Osteocyte (in vitro differentiated cells): ENCODE measurements at regions not wholly inside any gene's neighbourhood (a gene's known extent, or its start where the extent isn't known, plus 50 kb on each side); places are given as distances from the start of the nearest gene placed in this dataset.

Source experiments
- DNase-seq: peaks from one replicate; pipeline ENCODE4 v3.0.0; 2021; ENCODE audit warnings: mixed read lengths; ENCODE audit not compliant: unreplicated experiment; ENCODE audit errors: extremely low spot score
- H3K27ac Mint-ChIP-seq: one replicate; pipeline ENCODE4 v1.8.0; 2021; ENCODE audit warnings: mild to moderate bottlenecking, mixed read lengths; ENCODE audit not compliant: unreplicated experiment
- H3K27me3 Mint-ChIP-seq: one replicate; pipeline ENCODE4 v1.8.0; 2021; ENCODE audit warnings: mixed read lengths; ENCODE audit not compliant: unreplicated experiment
- H3K36me3 Mint-ChIP-seq: one replicate; pipeline ENCODE4 v1.8.0; 2021; ENCODE audit warnings: mixed read lengths; ENCODE audit not compliant: unreplicated experiment
- H3K4me1 Mint-ChIP-seq: one replicate; pipeline ENCODE4 v1.8.0; 2021; ENCODE audit warnings: mixed read lengths; ENCODE audit not compliant: unreplicated experiment
- H3K4me3 Mint-ChIP-seq: one replicate; pipeline ENCODE4 v1.8.0; 2021; ENCODE audit warnings: mild to moderate bottlenecking, moderate library complexity, mixed read lengths; ENCODE audit not compliant: unreplicated experiment
- H3K9me3 Mint-ChIP-seq: one replicate; pipeline ENCODE4 v1.8.0; 2021; ENCODE audit warnings: mixed read lengths; ENCODE audit not compliant: unreplicated experiment
- TF ChIP-seq, protein P1 (sequence below): fragments of 200-600 bp; sonication (generic); IDR thresholded peaks from 2 replicates; pipeline ENCODE4 v1.5.0; 2021; ENCODE audit warnings: antibody characterized with exemption, mild to moderate bottlenecking, moderate library complexity

GRCh38 chr2:62593825-62594224, 87.8 kb upstream of the TMEM17 start:
- H3K4me1 Mint-ChIP-seq: peaks cover 17% of the 10 kb centered on the region
- no peaks in the 10 kb centered on the region for H3K27me3 Mint-ChIP-seq

GRCh38 chr2:62591491-62591890, 85.5 kb upstream of the TMEM17 start:
- no peaks in the 10 kb centered on the region for H3K36me3 Mint-ChIP-seq
- no peaks in the 10 kb centered on the region for H3K27me3 Mint-ChIP-seq
- peaks cover 16% of the 10 kb centered on the region for H3K4me1 Mint-ChIP-seq
- TF ChIP-seq, protein P1, sequence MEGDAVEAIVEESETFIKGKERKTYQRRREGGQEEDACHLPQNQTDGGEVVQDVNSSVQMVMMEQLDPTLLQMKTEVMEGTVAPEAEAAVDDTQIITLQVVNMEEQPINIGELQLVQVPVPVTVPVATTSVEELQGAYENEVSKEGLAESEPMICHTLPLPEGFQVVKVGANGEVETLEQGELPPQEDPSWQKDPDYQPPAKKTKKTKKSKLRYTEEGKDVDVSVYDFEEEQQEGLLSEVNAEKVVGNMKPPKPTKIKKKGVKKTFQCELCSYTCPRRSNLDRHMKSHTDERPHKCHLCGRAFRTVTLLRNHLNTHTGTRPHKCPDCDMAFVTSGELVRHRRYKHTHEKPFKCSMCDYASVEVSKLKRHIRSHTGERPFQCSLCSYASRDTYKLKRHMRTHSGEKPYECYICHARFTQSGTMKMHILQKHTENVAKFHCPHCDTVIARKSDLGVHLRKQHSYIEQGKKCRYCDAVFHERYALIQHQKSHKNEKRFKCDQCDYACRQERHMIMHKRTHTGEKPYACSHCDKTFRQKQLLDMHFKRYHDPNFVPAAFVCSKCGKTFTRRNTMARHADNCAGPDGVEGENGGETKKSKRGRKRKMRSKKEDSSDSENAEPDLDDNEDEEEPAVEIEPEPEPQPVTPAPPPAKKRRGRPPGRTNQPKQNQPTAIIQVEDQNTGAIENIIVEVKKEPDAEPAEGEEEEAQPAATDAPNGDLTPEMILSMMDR: no peak
- H3K27ac Mint-ChIP-seq: no peak overlapping the region
- no peaks in the 10 kb centered on the region for H3K9me3 Mint-ChIP-seq
- no peak overlapping the region for H3K4me3 Mint-ChIP-seq
- no peak for DNase-seq

More at GRCh38 chr2:62593825-62594224, 87.8 kb upstream of the TMEM17 start:
- Mint-ChIP-seq H3K36me3 (no peaks in the 10 kb centered on the region), H3K4me3 (no peak overlapping the region), H3K9me3 (no peaks in the 10 kb centered on the region), H3K27ac (no peak overlapping the region)
- no peak for DNase-seq
- TF ChIP-seq, protein P1: no peak

DNA sequence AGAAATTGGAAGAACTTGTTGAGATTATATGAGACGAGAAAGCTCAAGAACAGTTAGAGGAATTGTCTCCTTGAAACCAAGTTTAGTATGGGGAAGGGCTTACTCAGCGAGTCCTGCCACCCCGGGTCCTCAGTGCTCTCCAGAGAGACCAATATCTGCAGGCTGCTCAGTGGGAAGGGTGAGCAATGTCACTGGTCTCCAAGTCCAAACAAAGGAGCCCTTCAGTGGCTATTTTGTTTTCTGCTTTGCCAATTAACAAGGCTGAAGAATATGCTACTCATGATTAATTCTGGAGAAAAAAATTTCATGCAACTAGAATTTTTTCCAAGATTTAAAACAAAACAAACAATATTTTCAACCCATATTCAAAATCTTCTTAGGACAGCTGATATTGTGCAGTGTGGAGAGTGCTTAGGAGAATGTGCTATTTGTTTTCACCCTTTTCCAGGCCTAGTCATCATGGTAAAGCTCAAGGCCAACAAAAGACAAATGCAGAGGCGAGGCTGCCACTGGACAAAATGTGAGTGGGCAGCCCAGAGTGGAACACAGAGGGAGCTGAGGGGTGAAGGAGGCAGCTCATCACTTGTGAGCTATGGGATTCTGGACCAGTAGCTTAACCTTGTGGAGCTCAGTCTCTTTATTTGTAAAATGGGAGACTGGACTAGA, 83.8 kb upstream of the TMEM17 start:
- TF ChIP-seq, protein P1: no peak
- Mint-ChIP-seq H3K4me3 (no peak overlapping the region), H3K27me3 (no peaks in the 10 kb centered on the region), H3K4me1 (peaks cover 3% of the 10 kb centered on the region), H3K36me3 (no peaks in the 10 kb centered on the region), H3K27ac (no peak overlapping the region), H3K9me3 (no peaks in the 10 kb centered on the region)
- DNase-seq: no peak

GRCh38 chr2:62587592-62587991, 81.6 kb upstream of the TMEM17 start:
- Mint-ChIP-seq H3K27ac (no peak overlapping the region), H3K9me3 (peaks cover 4% of the 10 kb centered on the region), H3K4me3 (no peak overlapping the region), H3K4me1 (peaks cover 3% of the 10 kb centered on the region), H3K36me3 (no peaks in the 10 kb centered on the region), H3K27me3 (no peaks in the 10 kb centered on the region)
- TF ChIP-seq, protein P1: no peak
- DNase-seq: no peak

GRCh38 chr2:62586981-62587380, 81.0 kb upstream of the TMEM17 start:
- H3K36me3 Mint-ChIP-seq: no peaks in the 10 kb centered on the region

More at GRCh38 chr2:62586981-62587380, 81.0 kb upstream of the TMEM17 start:
- H3K27me3 Mint-ChIP-seq: no peaks in the 10 kb centered on the region
- peaks cover 3% of the 10 kb centered on the region for H3K4me1 Mint-ChIP-seq
- no peak overlapping the region for H3K4me3 Mint-ChIP-seq
- no peak overlapping the region for H3K27ac Mint-ChIP-seq
- DNase-seq: no peak
- TF ChIP-seq, protein P1: no peak
- H3K9me3 Mint-ChIP-seq: peaks cover 4% of the 10 kb centered on the region
